Body of pancreas (tissue), 4 donors: ENCODE measurements at regions not wholly inside any gene's neighbourhood (a gene's known extent, or its start where the extent isn't known, plus 50 kb on each side); places are given as distances from the start of the nearest gene placed in this dataset.

Source experiments
- POLR2A ChIP-seq, 3 donors: fragments of 450-650 bp; IDR thresholded peaks; one replicate each; pipeline ENCODE4 v1.6.1; 2016; ENCODE audit warnings: antibody characterized with exemption in 3 of 3, mild to moderate bottlenecking in 2 of 3
- TF ChIP-seq, protein P1 (sequence below), 7 experiments: fragments of 450-650 bp in 4 of 7; fragments of 200-600 bp in 3 of 7; sonication (generic) in 3 of 7; IDR thresholded peaks; one replicate each; pipeline ENCODE4 v1.5.1; 2016 to 2019; ENCODE audit warnings: antibody characterized with exemption in 7 of 7

DNA sequence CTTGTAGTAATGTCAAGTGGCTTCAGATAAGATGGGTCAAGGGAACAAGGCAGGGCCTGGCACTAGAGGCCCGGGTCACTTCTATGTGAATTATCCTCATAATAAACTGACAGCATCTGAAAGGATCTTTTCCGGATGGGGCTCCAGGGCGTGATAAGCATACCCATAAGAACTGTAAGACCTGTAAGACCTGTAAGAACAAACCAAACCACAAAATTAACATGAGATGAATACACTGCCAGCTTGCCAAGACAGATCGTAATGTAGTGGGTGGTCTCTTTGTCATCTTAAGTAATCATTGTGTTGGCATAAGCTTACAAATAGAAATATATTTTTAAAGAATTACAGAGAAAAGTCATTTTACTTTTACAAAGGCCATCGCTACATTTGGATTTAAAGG, 334.9 kb downstream of the RFPL4B start:
- TF ChIP-seq, protein P1, sequence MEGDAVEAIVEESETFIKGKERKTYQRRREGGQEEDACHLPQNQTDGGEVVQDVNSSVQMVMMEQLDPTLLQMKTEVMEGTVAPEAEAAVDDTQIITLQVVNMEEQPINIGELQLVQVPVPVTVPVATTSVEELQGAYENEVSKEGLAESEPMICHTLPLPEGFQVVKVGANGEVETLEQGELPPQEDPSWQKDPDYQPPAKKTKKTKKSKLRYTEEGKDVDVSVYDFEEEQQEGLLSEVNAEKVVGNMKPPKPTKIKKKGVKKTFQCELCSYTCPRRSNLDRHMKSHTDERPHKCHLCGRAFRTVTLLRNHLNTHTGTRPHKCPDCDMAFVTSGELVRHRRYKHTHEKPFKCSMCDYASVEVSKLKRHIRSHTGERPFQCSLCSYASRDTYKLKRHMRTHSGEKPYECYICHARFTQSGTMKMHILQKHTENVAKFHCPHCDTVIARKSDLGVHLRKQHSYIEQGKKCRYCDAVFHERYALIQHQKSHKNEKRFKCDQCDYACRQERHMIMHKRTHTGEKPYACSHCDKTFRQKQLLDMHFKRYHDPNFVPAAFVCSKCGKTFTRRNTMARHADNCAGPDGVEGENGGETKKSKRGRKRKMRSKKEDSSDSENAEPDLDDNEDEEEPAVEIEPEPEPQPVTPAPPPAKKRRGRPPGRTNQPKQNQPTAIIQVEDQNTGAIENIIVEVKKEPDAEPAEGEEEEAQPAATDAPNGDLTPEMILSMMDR (IDR thresholded peaks at IDR 0.05): no peak
- TF ChIP-seq POLR2A (IDR thresholded peaks at IDR 0.05): no peak
